Stimulated activated CD8-positive, alpha-beta memory T cell treated with anti-CD3 and anti-CD28 coated beads, Interleukin-15, amount 100 ng/mL, for 48 hours (primary cell): ENCODE measurements at regions not wholly inside any gene's neighbourhood (a gene's known extent, or its start where the extent isn't known, plus 50 kb on each side); places are given as distances from the start of the nearest gene placed in this dataset.
"Not testable (repeated sequence)": the region's sequence is repeated elsewhere in the genome, so short reads cannot be mapped to it uniquely, and the experiment has no call there.

Experiments used
- DNase-seq, 2 donors: peaks; one replicate each; pipeline ENCODE4 v3.0.0-alpha.2; 2020; ENCODE audit warnings: low read depth in 2 of 2

DNA sequence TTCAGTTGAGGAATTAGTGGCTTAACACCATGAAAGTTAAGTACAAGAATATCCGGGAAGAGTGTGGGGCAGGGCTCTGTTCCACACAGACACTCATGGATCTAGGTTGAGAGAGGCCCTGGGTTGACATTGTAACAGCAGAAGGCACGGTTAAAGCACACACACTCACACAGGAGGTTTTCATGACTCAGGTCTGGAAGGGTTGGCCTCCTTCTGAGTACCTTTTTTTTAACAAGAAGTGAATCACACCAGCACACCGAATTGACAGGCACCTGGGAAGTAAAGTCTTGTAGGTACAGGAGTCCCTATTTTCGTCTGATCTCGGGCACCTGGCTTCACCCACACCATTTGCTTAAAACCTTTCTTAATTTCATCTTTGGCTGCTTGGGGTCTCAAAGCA lies 509.4 kb upstream of the ADARB2 start:
- DNase-seq: no peak

GRCh38 chr10:2245580-2245979 lies 508.3 kb upstream of the ADARB2 start:
- no peak for DNase-seq

DNA sequence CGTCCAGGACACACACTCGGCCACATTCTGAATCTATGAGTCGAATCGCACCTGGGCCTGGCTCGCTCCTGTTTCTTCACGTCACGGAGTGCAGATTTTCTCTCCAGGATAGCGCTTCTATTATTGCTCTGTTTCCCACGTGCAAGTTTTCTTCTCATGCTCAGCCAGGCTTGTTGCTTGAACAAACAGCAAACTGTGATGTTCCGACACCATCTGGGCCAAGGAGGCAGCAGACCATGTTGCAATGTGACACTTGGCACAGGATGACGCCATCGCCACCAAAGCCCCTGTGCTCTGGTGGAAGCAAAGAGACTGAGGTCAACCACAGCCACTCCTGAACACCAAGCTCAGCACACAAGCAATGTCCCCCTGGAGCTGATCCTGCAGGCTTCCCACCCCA lies 507.1 kb upstream of the ADARB2 start:
- DNase-seq: no peak

- DNase-seq: no peak
Observed at GRCh38 chr10:2236876-2237275, 499.6 kb upstream of the ADARB2 start.

DNA sequence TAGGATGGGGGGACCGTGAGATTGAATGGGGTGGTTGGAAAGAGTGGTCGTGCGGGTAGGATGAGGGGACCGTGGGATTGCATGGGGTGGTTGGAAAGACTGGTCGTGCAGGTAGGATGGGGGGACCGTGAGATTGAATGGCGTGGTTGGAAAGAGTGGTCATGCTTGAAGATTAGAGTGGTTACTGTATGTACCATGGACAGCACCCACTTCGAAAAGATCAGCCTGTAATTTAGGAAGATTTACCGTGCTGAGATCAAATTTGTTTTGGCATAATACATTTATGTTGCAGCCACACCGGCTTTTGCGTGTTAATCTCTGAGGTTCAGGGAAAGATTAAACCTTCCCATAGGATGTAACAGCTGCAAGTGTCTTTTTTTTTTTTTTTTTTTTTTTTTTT lies 495.2 kb upstream of the ADARB2 start:
- DNase-seq: no peak

- DNase-seq: no peak
Observed at GRCh38 chr10:2230478-2230877, 493.2 kb upstream of the ADARB2 start.

GRCh38 chr10:2228320-2228901 lies 491.1 kb upstream of the ADARB2 start:
- DNase-seq: no peak

DNA sequence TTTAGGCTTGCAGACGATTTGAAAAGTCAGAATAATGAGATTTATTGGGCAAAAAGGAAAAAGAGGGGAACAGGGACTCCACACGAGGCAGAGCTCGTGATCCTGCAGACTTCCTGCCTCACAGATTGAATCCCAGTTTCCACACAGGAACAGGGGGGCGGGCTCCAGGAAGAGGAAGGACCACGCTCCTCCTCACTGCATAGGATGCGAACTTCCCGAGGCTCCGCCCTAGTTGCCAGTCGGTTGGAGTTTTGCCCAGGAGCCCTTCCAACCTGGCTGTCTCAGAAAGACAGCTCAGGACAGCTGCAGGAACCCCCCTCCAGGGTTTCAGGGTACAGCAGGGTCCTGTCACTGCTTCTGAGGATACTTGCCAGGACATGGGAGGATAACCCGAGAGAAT lies 488.3 kb upstream of the ADARB2 start:
- no peak for DNase-seq

- no peak for DNase-seq
Observed at GRCh38 chr10:2223548-2224320, 486.4 kb upstream of the ADARB2 start.

GRCh38 chr10:2222631-2223030 lies 485.3 kb upstream of the ADARB2 start:
- DNase-seq: no peak

GRCh38 chr10:2214805-2215204 lies 477.5 kb upstream of the ADARB2 start:
- no peak for DNase-seq

DNA sequence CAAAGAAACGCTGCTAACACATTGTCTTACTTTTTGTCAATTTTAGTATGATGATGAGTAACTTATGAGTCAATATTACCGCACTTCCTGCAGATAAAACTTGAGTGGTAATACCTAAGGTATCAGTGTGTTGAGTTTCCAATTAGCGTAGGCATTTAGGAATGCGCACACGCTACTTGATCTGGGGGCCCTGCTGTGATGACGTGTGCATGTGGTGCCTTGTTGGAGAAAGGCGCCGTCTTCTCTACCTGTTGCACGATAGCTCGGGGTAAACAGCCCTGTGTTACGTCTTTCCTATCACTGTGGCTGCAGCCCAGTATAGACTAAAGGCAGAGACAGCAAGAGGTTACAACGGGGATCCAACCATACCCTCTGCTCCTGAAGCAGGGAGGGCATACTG lies 476.8 kb upstream of the ADARB2 start:
- DNase-seq: no peak

DNA sequence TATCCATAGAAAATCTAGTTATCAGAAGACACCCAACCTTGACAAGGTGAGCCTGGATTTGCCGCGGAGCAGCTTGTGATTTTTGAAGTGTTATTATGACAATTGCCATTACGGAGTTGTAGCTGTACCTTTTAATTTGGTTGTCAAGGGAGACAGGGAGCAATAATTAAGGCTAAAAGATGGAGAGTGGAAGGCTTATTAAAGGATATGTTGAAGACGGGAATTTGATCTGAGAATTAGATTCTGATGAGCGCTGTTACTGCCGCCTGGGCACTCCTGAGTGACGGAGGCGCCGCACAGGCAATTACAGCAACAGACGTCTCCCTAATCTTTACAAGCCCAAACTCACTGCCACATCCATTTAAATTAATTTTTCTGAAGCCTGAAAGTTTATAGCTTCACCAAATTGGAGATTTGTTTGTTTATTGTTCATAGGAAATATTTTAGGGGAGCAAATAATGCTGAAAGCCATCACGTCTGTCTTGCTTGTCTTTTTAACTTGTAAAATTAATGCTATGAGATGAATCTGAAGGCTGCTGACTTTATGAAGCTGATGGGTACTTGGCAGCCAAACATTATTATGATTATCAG lies 475.0 kb upstream of the ADARB2 start:
- no peak for DNase-seq

DNA sequence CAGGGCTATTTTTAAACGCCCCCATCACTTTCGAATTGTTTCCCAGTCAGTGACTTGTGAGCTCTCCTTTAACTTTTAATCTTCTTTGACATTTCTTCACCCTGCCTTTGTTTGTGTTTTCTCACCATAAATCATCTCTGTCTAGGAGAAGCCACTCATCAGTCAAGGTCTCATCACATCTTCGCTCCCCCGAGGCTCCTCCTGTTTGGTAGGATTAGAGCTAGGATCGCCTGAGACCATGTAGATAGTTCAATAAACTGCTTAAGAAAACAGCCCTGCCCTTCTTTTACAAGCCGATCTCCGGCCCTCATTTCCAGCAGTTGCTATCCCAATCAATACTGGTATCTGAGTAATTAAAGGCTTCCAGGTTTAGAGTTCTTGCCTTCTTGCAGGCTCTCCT lies 472.8 kb upstream of the ADARB2 start:
- DNase-seq: no peak

- DNase-seq: no peak
Observed at GRCh38 chr10:2208106-2208505, 470.8 kb upstream of the ADARB2 start.

GRCh38 chr10:2207246-2207922 lies 470.1 kb upstream of the ADARB2 start:
- no peak for DNase-seq

GRCh38 chr10:2205406-2205805 lies 468.1 kb upstream of the ADARB2 start:
- DNase-seq: no peak

DNA sequence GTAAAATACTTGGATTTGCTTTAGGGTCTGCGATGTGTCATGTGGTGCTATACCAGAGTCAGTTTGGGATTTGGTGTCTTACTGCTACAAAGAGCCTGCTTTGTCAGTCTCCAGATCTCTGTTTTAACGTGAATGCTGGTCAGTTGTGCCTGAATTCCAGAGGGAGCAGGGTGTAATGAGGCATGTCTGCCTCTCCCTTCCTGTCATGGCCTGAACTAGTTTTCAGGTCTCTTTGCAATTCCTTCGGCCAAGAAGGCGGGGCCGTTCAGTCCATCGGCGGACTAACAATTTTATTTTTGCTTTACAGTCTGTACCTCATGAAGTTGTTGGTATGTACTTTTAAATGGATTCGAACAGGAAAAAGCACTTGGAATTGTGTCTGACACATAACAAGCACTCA lies 465.1 kb upstream of the ADARB2 start:
- DNase-seq: no peak

DNA sequence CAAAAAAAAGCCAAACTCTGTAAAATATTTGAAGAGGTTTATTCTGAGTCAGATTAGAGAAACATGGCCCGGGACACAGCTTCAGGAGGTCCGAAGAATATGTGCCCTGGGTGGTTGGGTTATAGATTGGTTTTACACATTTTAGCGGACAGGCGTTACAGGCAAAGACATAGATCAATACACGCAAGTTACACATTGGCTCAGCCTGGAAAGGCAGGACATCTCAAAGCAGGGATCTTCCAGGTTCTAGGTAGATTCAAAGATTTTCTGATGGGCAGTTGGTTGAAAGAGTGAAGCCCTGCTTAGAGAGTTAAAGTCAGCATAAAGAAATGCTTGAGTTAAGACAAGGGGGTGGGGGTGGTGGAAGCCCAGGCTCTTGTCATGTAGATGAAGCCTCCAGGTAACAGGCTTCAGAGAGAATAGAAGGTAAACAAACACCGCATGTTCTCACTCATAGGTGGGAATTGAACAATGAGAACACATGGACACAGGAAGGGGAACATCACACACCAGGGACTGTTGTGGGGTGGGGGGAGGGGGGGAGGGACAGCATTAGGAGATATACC lies 464.3 kb upstream of the ADARB2 start:
- DNase-seq: no peak

- no peak for DNase-seq
Observed at GRCh38 chr10:2197663-2198062, 460.3 kb upstream of the ADARB2 start.

DNA sequence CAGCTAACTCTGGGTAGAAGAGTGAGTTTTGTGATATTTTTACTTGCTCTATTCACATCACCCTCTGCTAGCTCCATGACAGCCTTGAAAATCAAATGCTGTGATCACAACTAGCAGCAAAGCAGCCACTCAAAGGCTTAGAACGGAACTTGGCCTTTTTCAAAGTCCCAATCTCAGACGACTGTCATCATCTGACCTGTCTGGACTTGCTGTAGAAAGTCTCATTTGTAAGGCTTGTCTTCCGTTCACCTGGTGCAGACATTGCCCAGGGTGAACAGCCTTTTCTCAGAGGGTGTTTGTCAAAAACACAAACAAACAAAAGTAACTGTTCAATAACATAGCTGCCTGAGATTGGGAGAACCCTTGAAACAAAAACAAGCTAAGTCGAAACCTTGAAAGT lies 458.9 kb upstream of the ADARB2 start:
- DNase-seq: no peak

DNA sequence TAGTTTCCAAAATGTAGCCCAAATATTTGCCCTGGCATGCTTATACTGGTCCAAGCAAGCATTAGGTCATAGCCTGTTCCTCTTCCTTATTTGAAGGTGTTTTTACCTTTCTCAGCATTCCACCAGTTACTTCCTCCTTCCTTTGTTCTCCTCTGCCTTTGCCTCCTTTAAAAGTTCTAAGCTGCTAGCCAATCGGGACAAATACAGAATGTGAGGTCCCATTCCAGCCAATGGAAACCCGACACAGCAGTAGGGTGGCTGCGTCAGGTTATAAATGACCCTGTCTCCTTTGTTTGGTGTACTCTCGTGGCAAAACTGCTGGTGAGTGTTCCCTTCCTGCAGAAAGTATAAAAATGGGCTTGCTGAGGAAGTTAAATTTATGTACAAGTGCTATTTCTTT lies 452.0 kb upstream of the ADARB2 start:
- not testable (repeated sequence) for DNase-seq

DNA sequence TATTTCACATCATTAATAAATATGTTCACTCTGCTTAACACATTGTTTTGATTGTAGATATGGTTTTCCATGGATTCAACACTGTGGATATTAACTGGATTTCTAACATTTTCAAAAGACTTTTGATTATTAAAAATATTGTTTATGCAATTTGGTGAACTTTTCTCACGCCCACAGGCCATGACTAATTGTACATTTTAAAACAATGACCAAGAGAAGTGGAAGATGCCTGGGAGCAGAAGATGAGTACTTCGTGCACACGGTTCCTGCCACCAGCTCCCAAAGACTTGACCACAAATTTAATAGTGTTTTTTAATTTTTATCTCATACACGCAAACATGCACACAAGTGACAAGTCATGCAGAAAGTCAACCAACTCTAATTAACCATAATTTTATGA lies 451.0 kb upstream of the ADARB2 start:
- DNase-seq: no peak
